Suppressor macrophage treated with lipopolysaccharide for 4 hours (primary cell): ENCODE measurements at regions not wholly inside any gene's neighbourhood (a gene's known extent, or its start where the extent isn't known, plus 50 kb on each side); places are given as distances from the start of the nearest gene placed in this dataset.

Experiments used
- DNase-seq: peaks from one replicate; pipeline ENCODE4 v3.0.0-alpha.2; 2020

DNA sequence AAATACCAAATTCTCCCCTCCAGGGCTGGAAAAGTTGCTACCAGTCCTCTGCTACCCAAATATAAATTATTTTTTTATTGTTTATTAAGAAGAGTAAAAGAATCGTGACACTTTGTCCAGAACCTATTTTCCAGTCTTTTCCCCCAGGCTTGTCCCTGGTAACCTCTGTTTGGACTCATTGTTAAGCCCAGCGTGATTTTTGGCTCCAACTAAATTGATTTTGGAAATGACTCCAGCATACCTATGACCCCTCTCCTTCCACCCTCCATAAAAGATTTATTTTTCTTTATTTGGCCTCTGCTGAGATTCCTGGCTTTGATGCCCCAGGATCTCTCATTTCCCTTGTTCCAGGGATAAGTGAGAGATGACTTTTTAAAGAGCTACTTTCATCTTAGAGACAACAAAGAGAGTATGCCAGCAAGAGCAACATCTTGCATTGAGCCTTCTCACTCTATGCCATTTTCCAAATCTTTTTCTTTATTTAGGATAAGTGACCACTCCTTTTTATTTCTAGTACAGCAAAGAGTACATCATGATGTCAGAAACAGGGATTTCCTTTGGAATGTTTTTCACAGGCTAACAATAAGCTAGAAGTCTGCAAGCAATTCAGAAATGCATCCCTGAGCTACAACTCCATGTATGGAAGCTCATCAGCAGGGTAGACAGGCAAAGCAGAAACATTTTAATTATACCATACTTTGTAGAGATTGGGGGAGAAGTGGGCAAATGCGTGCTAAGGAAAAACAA lies 75.8 kb downstream of the DAD1 start:
- DNase-seq = no peak

DNA sequence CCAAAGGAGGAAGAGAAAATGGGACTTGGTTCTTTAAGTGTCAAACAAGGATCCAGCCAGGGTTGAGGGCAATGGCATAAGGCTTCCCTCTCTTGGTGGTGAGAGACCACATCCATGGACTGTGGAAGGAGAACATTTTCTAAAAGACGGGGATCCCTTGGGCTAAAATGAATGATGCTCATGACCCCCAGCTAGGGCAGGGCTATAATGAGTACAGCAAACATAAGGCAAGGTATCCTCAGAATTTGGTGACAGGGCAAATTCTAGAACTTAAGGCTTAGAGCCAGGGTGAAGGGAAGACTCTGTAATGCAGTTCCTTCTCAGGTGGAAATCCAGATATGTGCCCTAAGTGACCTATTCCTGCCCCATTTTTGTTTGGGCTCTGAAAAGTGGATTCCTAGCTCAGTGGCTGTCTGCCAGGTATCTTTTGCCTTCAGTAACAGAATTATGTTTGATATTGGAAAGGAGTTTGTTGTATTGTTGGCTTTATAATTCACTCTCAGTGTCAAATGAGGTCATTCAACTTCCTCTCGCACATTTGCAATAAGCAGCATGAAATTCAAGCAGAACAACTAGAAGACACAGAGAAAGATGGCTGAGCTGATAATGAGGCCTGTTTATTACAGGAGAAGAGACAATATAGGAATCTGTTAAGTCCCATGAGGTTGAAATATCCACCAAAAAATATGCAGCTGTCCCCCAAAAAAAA lies 76.8 kb downstream of the DAD1 start:
- no peak for DNase-seq

DNA sequence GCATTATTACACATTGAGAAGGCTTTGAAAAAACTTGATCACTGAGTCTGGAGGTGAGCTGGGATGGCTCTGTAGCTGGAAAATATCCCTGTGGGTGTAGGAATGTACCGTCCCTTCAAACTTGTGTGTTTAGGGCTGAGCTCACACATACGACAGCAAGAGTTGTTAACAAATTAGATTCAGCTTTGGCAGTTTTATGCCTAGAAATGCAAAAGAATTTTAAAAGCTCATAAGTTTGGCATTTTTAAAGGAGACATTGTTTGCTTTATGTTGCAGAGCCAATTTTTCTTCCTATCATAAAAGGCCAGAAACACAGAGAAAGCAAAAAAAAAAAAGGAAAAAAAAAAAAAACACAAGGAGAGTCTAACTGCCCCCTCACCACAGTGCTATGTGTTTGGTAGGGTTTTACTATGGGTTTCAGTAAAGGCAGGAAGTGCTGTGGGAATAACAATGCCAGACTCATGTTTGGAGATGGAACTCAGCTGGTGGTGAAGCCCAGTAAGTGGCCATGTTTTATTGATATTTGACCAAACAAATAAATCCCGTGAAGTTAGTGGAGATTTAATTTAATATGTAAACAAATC lies 78.4 kb downstream of the DAD1 start:
- DNase-seq = no peak

DNA sequence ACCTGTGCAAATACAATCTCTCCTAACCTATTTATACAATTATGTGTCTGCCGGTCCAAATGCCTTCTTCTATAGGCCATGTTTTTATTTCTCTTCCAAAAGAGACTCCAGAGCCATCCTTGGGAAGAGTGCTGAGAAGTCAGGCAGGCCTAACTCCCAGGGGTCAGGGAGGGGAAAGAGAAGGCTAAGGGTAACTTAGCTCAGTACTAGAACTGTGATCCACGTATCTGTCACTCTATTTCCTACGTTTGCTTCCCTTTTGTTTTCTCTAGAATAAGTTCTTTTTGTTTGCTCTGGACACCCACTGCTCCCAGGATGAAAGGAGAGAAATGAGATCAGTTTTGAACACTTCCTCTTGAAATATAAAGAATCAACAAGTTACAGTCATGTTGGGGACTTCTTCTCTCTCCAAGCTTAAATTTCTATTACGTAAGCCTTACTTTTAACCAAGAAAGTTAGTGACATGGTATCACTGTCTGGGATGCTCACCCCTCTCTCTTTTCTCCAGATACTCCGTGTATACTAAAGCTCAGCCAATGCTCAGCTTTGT lies 79.2 kb downstream of the DAD1 start:
- peak; percentile 67 for DNase-seq

DNA sequence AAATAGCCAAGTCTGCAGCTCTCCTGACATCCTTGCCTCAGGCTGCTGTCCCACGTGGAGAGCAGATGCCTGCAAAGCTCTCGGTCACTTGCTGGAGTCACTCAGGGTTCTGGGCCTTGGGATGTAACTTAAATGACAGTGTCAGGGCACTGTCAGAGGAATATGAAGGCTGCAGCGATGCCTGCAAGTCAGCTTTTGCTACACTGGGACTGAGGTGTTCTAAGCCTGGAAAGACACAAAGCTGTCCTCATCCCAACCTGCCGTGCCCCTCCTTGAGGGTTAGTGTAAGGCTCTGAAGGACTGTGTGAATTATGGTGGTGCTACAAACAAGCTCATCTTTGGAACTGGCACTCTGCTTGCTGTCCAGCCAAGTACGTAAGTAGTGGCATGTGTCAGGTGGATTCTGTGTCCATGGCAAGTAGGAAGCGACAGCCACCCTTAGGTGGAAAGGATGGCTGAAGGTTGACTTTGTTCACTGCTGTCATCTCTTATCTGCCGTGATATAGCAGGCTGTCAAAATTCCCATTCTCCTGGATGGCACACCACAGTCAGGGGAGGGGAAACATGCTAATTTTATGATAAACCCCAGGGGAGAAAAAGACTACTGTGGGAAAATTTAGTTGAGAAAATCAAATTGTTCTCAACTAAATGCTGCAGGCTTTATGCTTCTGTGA lies 79.9 kb downstream of the DAD1 start:
- no peak for DNase-seq

DNA sequence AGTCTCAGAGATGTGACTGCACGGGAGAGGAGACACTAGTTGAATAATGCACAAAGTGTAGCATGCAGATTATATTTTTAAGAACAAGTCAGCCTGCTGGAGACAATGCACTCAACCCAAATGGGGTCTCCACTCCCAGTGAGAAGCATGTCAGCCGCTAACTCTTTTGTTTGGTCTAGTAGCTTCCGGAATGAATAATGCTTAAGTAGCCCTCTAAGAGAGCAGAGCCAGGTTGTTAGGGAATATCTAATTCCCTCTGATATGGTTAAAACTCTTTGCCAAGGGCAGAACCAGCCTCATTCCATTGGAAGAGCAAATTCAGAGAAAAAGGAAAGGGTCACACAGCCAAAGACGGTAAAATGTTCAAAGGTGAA lies 80.4 kb downstream of the DAD1 start:
- no peak for DNase-seq

DNA sequence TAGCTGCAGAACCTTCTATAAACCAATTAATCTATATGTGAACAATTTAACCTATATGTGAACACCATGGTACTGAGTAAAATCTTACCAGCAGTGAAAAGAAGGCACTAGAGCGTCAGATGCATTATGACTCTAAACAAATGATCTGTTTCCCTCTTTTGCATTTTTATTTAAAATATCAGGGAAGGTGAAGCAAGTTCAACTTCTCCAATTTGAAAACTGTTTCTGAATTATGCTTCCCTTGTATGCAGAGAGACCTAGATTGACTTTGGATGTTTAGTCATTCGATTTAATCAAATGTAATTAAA lies 80.9 kb downstream of the DAD1 start:
- DNase-seq = no peak

DNA sequence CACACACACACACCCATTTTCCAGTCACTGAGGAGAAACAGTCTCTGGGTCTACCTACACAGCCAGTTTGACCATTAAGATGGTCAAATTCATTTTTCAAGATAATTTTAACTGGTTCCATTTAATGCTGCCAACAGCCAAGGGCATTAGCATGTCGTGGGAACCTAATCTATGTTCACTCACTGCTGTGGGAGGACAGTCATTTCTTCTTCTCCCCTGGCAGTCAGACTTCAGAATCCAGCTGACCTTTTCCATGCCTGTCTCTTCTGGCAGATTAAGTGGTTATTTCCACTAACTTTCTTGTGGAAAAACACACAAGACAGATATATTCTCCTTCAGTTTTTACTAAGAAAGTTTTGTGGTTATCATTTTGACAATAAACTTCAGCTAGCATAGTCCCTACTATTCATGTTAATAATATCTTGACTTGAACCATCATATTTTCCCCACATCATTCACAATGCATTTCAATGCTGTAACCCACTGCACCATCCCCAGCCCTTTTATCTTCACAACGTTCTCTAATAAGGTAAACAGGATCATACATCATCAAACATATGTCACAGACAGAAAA lies 82.2 kb downstream of the DAD1 start:
- no peak for DNase-seq

DNA sequence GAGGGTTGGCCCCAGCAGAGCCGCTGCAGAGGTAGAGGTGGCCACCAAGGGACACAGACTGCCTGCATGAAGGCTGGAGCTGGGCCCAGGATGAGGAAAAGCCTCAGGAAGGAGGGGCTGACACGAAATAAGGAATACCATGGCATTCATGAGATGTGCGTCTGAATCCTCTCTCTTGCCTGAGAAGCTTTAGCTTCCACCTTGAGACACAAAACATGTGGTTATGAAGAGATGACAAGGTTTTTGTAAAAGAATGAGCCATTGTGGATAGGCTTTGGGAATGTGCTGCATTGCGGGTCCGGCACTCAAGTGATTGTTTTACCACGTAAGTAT lies 82.7 kb downstream of the DAD1 start:
- no peak for DNase-seq

DNA sequence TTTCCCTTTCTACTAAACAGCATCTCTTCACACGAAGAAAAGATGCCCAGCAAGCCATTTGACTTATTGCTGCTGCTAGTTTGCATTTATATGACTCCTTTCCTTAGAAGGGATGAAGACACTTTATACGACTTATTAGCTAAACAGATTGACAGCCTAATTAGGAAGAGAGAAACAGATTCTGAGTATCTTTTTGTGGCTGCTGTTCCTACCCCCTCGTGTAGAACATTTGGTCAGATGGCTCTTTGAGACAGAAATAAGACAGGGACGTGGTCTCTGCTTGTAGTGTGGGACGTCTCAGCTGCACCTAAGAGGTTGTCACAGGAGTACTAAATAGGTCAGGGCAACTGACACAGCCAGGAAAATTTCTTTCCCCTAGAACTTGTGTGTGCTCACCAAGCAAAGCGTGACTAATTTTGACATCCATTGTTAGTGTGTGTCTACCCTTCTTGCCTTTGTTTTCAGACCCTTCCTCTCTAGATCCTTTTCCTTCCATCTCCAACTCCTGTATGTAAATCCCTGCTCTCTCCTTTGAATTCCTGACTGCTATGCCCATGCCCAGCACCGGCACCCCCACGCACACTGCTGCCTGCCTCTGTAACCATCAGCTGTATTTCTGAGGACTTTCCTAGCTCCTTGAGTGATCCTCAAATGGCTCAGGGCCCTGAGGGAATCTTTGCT lies 83.2 kb downstream of the DAD1 start:
- no peak for DNase-seq

DNA sequence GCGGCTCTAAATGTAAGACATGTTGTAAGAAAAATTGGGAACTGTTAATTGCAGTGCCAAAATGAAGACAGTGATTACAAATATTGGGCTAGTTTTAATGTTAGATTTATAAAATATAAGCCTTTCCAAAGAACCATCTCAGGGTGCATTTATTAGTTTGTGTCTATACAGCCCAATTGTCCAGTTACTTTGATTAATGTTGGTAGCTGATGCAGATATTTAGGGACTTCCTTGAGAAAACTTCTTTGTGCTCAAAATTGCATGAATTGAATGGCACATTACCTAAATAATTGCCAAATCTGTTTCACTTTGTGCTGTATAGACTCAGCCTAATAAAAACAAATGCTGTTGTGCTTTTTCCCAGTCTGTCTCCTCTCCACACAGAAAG lies 83.7 kb downstream of the DAD1 start:
- no peak for DNase-seq

DNA sequence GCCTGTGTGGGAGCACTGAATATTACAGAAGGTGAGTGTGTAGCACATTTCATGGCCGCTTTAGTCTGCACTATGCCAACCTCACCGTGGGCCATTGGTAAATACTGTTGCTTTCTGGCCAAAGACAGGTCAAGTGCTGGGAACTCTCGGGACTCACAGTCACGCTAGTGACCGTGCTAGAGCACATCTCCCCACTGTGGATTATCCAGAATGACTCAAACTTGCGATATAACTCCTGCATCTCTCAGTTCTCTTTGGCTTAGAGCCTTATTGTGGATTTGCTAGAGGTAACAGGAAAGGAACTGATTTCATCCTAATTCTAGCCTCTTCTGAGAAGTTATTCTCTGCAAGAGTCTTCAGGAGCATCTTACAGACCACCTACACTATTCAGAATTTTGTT lies 86.5 kb downstream of the DAD1 start:
- DNase-seq = no peak

DNA sequence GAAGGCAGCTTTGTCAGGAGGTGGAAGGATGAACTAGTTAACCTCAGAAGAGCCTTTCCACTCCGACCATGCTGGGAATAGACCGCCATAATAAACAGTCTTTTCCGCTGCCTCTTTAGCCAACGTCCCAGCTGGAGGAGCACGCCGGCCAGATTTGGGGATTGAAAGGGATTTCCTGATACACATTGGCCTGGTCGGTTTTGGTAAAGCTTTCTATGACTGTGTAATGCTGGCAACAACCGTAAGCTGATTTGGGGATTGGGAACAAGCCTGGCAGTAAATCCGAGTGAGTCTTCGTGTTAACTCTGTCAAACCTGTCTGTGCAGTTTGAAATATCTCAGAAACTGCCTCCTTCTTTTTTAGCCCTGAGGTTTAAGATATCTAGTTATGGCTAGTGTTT lies 87.0 kb downstream of the DAD1 start:
- DNase-seq = no peak

DNA sequence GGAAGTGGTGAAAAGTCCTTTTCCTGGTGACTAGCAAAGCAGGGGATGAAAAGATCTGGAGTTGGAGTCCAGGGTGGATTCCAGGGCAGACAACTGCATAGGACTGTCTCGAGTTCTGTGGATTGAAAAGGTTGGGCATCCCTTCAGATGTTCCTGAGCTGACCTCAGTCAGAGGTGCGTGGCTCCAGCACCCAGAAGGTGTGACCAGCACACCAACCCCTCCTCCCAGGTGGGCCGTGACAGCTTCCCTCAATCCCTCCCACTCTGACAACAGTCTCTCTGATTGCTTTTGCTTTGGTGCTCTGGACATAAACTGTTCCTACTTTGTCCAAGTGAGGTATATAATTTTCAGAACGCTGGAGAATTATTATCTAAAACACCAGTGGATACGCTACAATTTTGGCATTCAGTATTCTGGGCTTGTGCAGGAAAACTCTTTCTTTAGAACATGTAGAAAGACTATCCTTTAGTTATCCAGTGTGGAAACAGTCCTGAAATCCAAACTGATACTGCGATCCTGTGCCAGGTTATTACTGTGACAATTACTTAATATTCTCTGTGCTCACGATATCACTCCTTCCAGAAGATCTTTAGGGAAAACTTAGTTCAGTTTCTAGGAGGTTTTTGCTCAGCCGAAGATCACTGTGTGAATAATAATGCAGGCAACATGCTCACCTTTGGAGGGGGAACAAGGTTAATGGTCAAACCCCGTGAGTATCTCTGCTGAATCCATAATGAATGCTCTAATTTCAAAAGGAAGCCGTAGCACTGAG lies 87.9 kb downstream of the DAD1 start:
- DNase-seq = no peak

DNA sequence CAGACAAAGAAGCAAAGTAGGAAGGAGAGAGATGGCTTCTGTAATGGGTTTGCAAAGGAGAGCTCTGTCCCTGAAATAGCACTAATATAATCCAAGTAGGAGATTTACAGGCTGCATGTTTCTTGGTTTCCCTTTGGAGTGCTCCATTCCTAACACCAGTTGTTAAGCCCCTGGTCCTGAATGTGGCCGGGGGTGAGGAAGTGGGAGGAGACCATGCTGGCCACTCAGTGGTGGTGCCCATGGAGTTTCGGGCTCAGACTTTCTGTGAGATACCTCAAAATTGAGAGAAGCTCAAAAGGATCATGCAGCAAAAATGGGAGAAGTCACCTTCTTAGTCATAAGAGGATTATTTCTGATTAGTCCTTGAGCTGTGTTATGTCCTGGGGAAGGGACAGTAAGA lies 88.5 kb downstream of the DAD1 start:
- DNase-seq = no peak

DNA sequence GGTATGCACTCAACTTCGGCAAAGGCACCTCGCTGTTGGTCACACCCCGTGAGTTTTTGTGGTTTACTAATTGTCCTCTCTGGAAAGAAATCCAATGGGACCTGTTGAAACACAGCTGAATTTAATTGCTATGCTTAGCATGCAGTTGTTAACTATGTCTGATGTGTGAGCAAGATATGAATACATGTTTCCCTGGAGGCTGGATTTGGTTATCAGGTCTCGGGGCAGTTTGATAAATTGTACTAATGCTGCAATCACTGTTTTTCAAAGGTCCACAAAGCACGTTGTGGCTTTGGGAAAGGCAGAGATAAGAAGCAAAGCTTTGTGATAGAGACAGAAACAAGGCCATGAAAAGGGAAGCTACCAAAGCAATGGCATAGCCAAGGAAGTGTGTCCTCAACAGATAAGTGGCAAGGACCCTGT lies 91.3 kb downstream of the DAD1 start:
- DNase-seq = no peak

DNA sequence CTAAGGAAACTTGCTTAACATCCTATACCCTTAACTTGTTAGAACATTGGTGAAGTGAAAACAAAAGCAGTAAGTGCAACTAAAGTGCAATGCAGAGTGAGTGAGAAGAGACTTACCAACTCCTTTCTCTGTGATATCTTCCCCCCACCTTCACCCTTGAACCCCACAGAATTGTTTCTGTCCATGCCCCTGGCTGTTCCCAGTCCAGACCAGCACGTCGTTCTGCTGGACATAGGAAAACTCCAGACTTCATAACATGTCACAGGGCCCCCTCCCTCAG lies 91.9 kb downstream of the DAD1 start:
- no peak for DNase-seq

DNA sequence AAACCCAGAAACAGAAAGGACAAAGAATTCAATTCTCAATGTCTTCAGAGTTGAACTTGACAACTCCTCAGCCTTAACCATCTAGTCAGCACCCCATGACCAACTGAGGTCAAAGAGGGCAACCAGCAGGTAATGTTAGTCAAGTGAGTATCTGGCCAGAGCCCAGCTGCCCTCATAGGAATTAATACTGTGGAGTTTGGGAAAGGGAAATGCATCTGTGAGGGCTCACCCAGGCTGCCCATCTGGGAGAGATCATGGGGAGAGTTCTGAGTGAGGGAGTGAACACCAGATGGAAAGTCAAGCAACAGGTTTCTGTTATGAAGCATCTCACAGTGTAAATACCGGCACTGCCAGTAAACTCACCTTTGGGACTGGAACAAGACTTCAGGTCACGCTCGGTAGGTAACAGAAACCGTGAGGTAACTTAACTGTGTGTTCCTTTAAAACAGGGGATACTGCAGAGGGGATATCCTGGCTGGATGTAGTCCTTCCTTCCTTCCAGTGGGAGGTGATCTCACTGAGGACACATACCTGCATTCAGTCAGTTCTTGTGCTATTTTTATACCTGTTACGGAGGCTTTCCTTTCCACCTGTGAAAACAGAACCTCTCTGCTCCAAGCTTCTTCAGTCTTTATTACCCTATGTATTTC lies 94.4 kb downstream of the DAD1 start:
- DNase-seq = no peak

DNA sequence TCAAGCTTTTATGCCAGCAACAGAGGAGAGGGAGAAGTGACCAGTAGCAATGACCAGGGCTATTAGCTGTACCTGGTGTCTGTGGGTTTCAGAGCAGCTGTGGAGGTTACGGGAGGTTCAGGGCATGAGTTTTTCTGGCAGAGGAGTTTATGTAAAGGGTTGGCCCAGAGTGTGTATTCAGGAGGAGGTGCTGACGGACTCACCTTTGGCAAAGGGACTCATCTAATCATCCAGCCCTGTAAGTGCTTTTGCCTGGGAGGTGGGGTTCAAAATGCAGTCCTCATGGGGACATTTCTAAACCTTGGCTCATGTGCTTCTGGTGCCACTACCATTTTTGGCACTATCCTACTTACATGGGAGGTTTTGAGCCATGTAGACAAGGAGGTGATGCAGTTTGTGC lies 95.3 kb downstream of the DAD1 start:
- no peak for DNase-seq

DNA sequence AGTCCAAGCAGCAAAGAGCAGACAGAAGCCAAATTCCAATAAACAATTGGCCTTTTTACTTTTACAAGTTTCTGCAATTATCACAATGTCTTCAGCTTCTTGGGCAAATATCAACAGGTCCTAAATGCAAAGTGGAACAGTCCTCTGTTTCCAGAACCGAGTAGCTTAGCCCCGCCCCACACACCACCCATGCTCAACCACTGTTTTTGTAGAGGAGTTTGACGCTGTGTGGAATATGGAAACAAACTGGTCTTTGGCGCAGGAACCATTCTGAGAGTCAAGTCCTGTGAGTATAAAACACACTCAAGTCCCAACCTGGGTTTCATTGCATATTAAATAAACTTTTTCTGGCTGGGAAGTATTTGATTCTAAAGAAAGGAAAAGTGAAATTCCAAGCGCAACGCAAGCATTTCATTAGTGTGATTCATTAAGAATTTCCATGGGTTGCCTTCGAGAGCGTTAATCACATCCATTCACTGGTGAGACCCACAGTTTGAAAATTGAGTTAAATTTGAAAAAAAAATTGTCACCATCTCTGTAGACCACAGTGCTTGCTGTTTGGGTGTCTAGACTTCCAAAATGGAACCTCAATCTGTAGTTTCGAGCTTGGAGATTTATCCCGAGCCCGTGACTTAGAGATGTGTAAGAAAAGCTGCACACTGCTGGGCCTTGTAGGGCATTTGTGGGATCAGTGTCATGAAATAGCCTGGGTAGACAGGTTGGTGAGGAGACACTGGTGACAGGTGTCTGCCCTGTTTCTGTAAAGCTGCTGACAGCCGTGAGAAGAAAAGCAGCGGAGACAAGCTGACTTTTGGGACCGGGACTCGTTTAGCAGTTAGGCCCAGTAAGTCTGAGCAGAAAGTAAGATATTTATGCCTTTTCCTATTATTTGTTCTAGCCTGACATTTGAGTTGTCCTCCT lies 96.1 kb downstream of the DAD1 start:
- DNase-seq = no peak
